CD14-positive monocyte (primary cell): ENCODE measurements at regions not wholly inside any gene's neighbourhood (a gene's known extent, or its start where the extent isn't known, plus 50 kb on each side); places are given as distances from the start of the nearest gene placed in this dataset.

Experiments
- DNase-seq, 3 donors: peaks; one replicate each; pipeline ENCODE4 v3.0.0-alpha.2; 2011 to 2022
- H2AFZ ChIP-seq: 2 replicates; pipeline ENCODE4 v1.6.0; 2012; ENCODE audit warnings: mild to moderate bottlenecking, low read depth, low read length, inconsistent platforms; ENCODE audit not compliant: insufficient read depth, poor library complexity, severe bottlenecking
- H3K27ac ChIP-seq, 2 donors: 1 replicate in 1 of 2; 2 replicates in 1 of 2; pipeline ENCODE4 v1.5.1; 2012 to 2013; ENCODE audit warnings: low read length in 2 of 2, control low read depth in 1 of 2, inconsistent platforms in 1 of 2, low read depth in 1 of 2, mild to moderate bottlenecking in 1 of 2
- H3K27me3 ChIP-seq, 2 donors: one replicate each; pipeline versions ENCODE4 v1.6.0 to v1.6.1; 2011 to 2013; ENCODE audit warnings: low read length in 2 of 2; ENCODE audit not compliant: control insufficient read depth in 2 of 2, insufficient read depth in 2 of 2
- H3K36me3 ChIP-seq, 2 donors: replicated peaks in 1 of 2; 1 replicate in 1 of 2; 2 replicates in 1 of 2; pipeline versions ENCODE4 v1.5.1 to v1.6.1; 2012 to 2013; ENCODE audit warnings: low read length in 2 of 2, control low read depth in 1 of 2, inconsistent platforms in 1 of 2, mild to moderate bottlenecking in 1 of 2; ENCODE audit not compliant: insufficient read depth in 2 of 2, control insufficient read depth in 1 of 2
- H3K4me1 ChIP-seq, 2 donors: 1 replicate in 1 of 2; 2 replicates in 1 of 2; pipeline versions ENCODE4 v1.5.1 to v1.6.1; 2012 to 2013; ENCODE audit warnings: low read length in 2 of 2, control low read depth in 1 of 2, inconsistent platforms in 1 of 2, mild to moderate bottlenecking in 1 of 2, moderate library complexity in 1 of 2; ENCODE audit not compliant: insufficient read depth in 2 of 2, control insufficient read depth in 1 of 2
- H3K4me2 ChIP-seq: replicated peaks from 2 replicates; pipeline ENCODE3; 2012; ENCODE audit warnings: low read length, moderate library complexity, mild to moderate bottlenecking; ENCODE audit not compliant: poor library complexity, severe bottlenecking; ENCODE audit errors: extremely low read depth
- H3K4me3 ChIP-seq, 3 experiments: fragments of 200-600 bp in 1 of 3; sonication (generic) in 1 of 3; replicated peaks in 1 of 3; 1 replicate in 2 of 3; 2 replicates in 1 of 3; pipeline ENCODE4 v1.5.1; 2011 to 2013; ENCODE audit warnings: low read length in 3 of 3, mild to moderate bottlenecking in 3 of 3, control low read depth in 2 of 3, low read depth in 2 of 3, inconsistent platforms in 1 of 3, moderate library complexity in 1 of 3
- H3K79me2 ChIP-seq: 2 replicates; pipeline ENCODE4 v1.6.0; 2012; ENCODE audit warnings: mild to moderate bottlenecking, control low read depth, inconsistent platforms, low read length, moderate library complexity; ENCODE audit not compliant: insufficient read depth
- H3K9ac ChIP-seq: 2 replicates; pipeline ENCODE4 v1.6.0; 2017; ENCODE audit warnings: low read length, mild to moderate bottlenecking; ENCODE audit not compliant: insufficient read depth, poor library complexity, severe bottlenecking
- H3K9me3 ChIP-seq, 2 donors: replicated peaks in 1 of 2; 1 replicate in 1 of 2; 2 replicates in 1 of 2; pipeline versions ENCODE4 v1.5.1 to v1.6.1; 2012 to 2013; ENCODE audit warnings: low read length in 2 of 2, control low read depth in 1 of 2; ENCODE audit not compliant: control insufficient read depth in 1 of 2, insufficient read depth in 1 of 2
- H4K20me1 ChIP-seq: 2 replicates; pipeline ENCODE4 v1.6.0; 2012; ENCODE audit warnings: mild to moderate bottlenecking, low read length, control low read depth, moderate library complexity; ENCODE audit not compliant: insufficient read depth
- H3K27ac Mint-ChIP-seq, 7 donors: one replicate each; pipeline ENCODE4 v1.8.0; 2020; ENCODE audit warnings: mild to moderate bottlenecking in 7 of 7, mixed read lengths in 7 of 7, moderate library complexity in 6 of 7, inconsistent platforms in 2 of 7
- H3K27me3 Mint-ChIP-seq, 3 donors: one replicate each; pipeline ENCODE4 v1.8.0; 2021 to 2022; ENCODE audit warnings: low read depth in 3 of 3, mild to moderate bottlenecking in 3 of 3, mixed read lengths in 3 of 3, moderate library complexity in 3 of 3, inconsistent platforms in 1 of 3
- H3K36me3 Mint-ChIP-seq, 2 donors: one replicate each; pipeline ENCODE4 v1.8.0; 2020; ENCODE audit warnings: mixed read lengths in 2 of 2, inconsistent platforms in 1 of 2, mild to moderate bottlenecking in 1 of 2
- H3K4me1 Mint-ChIP-seq: one replicate; pipeline ENCODE4 v1.8.0; 2020; ENCODE audit warnings: mild to moderate bottlenecking, mixed read lengths
- H3K4me3 Mint-ChIP-seq, 2 donors: one replicate each; pipeline ENCODE4 v1.8.0; 2020; ENCODE audit warnings: mild to moderate bottlenecking in 2 of 2, mixed read lengths in 2 of 2, moderate library complexity in 1 of 2
- H3K9me3 Mint-ChIP-seq, 7 donors: one replicate each; pipeline ENCODE4 v1.8.0; 2020 to 2022; ENCODE audit warnings: mixed read lengths in 7 of 7, mild to moderate bottlenecking in 6 of 7, moderate library complexity in 6 of 7, inconsistent platforms in 2 of 7
- WGBS: methylation state at CpG from one replicate; pipeline ENCODE4 v1.1.5; 2013; ENCODE audit warnings: missing lambda C conversion rate; ENCODE audit not compliant: insufficient coverage; 5-methylcytosine and 5-hydroxymethylcytosine counted together
- intact Hi-C, 2 donors: fragments of 100-400 bp; cut with micrococcal nuclease; formaldehyde crosslinking; loops; one replicate each; pipeline versions ENCODE4 v1.15.0 to v1.15.1; 2023
- TF ChIP-seq, protein P1 (sequence below): fragments of 200-600 bp; IDR thresholded peaks from one replicate; pipeline ENCODE4 v1.8.0; 2022; ENCODE audit warnings: antibody characterized with exemption, mild to moderate bottlenecking

DNA sequence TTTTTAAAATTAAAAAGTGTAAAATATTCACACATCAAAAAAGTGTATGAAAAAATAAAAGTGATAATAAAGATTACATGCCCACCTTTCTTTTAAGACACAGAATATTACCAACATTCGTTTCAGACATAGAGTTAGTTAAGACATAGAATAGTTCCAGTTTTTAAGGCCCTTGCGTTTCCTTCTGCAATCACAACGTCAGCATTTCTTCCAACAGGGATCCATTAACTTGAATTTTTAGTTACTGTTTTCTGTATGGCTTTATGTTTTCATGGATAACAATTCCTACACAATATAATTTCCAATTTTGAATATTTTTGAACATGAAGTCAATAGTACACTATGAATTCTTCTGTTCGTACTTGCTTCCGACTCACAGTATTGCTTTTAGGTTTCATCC, 170.8 kb upstream of the C11orf87 start:
- Histone ChIP-seq H3K27ac (no peak overlapping the region), H3K4me2 (no peak overlapping the region), H3K4me1 (no peaks in the 10 kb centered on the region), H3K27me3 (no peaks in the 10 kb centered on the region), H3K9me3 (no peaks in the 10 kb centered on the region), H3K9ac (no peak overlapping the region), H3K79me2 (no peaks in the 10 kb centered on the region), H2AFZ (no peak overlapping the region), H3K36me3 (no peaks in the 10 kb centered on the region), H3K4me3 (no peak overlapping the region), H4K20me1 (no peaks in the 10 kb centered on the region)
- no peaks in the 10 kb centered on the region for H3K27me3 Mint-ChIP-seq
- TF ChIP-seq, protein P1, sequence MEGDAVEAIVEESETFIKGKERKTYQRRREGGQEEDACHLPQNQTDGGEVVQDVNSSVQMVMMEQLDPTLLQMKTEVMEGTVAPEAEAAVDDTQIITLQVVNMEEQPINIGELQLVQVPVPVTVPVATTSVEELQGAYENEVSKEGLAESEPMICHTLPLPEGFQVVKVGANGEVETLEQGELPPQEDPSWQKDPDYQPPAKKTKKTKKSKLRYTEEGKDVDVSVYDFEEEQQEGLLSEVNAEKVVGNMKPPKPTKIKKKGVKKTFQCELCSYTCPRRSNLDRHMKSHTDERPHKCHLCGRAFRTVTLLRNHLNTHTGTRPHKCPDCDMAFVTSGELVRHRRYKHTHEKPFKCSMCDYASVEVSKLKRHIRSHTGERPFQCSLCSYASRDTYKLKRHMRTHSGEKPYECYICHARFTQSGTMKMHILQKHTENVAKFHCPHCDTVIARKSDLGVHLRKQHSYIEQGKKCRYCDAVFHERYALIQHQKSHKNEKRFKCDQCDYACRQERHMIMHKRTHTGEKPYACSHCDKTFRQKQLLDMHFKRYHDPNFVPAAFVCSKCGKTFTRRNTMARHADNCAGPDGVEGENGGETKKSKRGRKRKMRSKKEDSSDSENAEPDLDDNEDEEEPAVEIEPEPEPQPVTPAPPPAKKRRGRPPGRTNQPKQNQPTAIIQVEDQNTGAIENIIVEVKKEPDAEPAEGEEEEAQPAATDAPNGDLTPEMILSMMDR = no peak
- no peaks in the 10 kb centered on the region for H3K4me1 Mint-ChIP-seq
- no CpG with 5 or more reads among the region's 5 CpGs for WGBS
- H3K9me3 Mint-ChIP-seq = peaks cover 0 to 4% (median 2%) of the 10 kb centered on the region in 7 donors
- H3K36me3 Mint-ChIP-seq = no peaks in the 10 kb centered on the region
- no peak overlapping the region for H3K4me3 Mint-ChIP-seq
- intact Hi-C loops = no loop called here
- no peak for DNase-seq
- H3K27ac Mint-ChIP-seq = no peak overlapping the region

GRCh38 chr11:109264128-109264527, 157.9 kb upstream of the C11orf87 start:
- H3K79me2 ChIP-seq = no peaks in the 10 kb centered on the region
- no peak overlapping the region for H3K9ac ChIP-seq
- H3K36me3 ChIP-seq = no peaks in the 10 kb centered on the region
- H3K27ac ChIP-seq = no peak overlapping the region
- H3K4me1 ChIP-seq = no peaks in the 10 kb centered on the region
- no peaks in the 10 kb centered on the region for H3K27me3 ChIP-seq
- TF ChIP-seq, protein P1 = no peak
- Mint-ChIP-seq H3K9me3 (peaks cover 8 to 18% (median 13%) of the 10 kb centered on the region in 7 donors), H3K4me3 (no peak overlapping the region), H3K4me1 (peaks cover 3% of the 10 kb centered on the region), H3K27me3 (no peaks in the 10 kb centered on the region), H3K36me3 (no peaks in the 10 kb centered on the region), H3K27ac (no peak overlapping the region)
- H3K4me2 ChIP-seq = no peak overlapping the region
- H4K20me1 ChIP-seq = no peaks in the 10 kb centered on the region
- no peak overlapping the region for H2AFZ ChIP-seq
- WGBS = no CpG with 5 or more reads among the region's 1 CpG
- H3K9me3 ChIP-seq = peaks cover 9 to 14% of the 10 kb centered on the region in 2 donors
- DNase-seq = no peak
- intact Hi-C loops = no loop called here
- no peak overlapping the region for H3K4me3 ChIP-seq
